Activated CD4-positive, CD25-positive, alpha-beta regulatory T cell treated with anti-CD3 and anti-CD28 coated beads, Interleukin-2, amount 50 U/mL, for 72 hours (primary cell): ENCODE measurements at regions not wholly inside any gene's neighbourhood (a gene's known extent, or its start where the extent isn't known, plus 50 kb on each side); places are given as distances from the start of the nearest gene placed in this dataset.

Experiments
- DNase-seq: peaks from one replicate; pipeline ENCODE4 v3.0.0; 2021

- no peak for DNase-seq
These were observed 2129.4 kb upstream of the PIK3C3 start for GRCh38 chr18:39825485-39826150.

DNA sequence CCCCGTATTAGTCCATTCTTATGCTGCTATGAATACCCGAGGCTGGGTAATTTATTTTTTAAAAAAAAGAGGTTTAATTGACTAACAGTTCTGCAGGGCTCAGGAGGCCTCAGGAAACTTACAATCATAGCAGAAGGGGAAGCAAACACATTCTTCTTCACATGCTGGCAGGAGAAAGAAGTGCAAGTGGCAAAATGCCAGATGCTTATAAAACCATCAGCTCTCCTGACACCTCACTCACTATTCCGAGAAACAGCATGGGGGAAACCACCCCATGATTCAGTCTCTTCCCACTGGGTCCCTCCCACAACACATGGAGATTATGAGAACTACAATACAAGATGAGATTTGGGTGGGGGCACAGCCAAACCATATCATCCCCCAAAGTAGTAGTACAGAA, 2148.5 kb upstream of the PIK3C3 start:
- DNase-seq, result no peak

GRCh38 chr18:39805218-39805617, 2149.8 kb upstream of the PIK3C3 start:
- DNase-seq, result no peak

GRCh38 chr18:39802648-39803229, 2152.3 kb upstream of the PIK3C3 start:
- no peak for DNase-seq

DNA sequence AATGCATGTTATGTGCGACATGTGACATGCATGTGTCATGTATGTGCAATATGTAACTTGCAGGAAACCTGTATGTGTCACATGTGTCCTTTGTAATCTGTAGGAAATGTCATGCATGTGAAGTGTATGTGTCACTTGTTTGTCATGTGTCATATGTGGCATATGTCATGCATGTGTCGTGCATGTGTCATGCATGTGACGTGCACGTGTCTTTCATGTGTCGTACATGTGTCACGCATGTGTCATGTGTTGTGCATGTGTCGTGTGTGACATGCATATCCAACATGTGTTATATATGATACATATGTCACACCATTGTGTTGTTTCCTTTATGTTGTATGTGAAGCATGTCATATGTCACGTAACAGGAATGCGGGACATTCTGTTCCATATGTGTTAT, 2153.2 kb upstream of the PIK3C3 start:
- no peak for DNase-seq

DNA sequence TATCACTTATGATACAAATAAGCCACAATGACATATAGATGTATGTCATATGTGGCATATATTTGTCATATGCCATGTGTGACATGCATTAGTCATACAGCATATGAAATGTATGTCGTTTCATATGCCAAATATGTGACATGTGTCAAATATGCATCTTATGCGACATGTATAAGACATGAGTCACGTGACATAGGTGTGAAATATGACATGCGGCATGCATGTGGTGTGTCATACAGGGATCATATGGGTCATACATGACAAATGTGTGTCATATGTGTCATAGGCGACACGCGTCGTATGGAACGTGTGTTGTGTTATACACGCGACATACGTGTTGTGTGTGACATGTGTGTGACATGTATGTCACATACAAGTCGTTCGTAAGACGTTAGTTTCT, 2154.0 kb upstream of the PIK3C3 start:
- no peak for DNase-seq

DNA sequence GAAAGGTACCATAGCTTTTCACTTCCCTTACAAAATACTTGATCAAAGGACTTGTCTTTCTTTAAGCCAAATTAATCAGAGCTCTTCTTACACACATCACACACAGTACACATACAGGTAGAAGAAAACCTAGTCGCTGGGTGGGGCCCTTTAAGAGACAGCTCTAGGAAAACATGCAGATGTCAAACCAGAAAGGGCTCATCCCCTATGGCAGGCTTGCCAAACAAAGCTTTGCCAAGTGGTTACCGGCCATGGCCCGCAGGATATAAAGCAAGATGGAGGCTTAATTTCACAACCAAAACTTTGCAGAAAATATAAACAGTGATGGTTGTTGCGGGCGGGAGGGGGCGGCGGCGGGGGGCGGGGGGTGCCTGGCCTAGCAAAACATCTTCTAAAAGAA, 2156.0 kb upstream of the PIK3C3 start:
- no peak for DNase-seq

DNA sequence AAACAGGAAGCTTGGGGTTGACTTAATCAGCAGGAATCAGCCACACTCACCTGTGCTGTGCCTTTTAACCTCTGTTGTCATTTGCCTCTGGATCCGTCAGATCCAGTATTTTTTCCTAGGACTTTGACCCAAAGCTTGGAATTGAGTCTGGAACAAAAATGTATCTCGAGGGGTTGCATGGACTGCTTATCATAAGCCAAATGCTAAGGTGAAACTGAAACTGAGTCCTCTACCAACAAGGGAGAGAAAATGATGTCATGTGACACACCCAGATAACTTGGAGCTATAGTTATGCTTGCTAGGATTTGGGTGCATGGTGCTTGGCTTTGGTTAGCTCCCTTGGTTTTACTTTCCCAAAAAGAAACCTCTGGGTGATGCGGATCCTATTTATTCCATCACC, 2158.6 kb upstream of the PIK3C3 start:
- no peak for DNase-seq

- DNase-seq, result no peak
These were observed 2159.7 kb upstream of the PIK3C3 start for GRCh38 chr18:39795350-39795749.

DNA sequence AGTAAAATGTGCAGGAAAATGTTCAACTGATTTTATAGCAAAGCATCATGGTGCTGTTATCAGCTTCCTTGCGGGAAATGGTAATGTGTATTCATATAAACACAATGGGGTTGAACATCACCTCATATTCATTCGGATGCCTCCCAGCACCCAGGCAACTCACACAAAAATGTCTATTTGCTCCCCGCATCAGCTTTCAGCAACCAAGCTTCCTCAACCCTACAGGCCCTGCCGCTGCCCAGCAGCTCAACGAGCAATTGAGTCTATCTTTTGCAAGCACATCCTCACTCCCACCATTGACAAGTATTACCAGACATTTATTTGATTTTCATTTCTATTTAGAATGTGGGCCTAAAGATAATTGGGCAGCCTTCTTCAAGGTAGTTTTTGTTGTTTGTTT, 2161.4 kb upstream of the PIK3C3 start:
- no peak for DNase-seq

GRCh38 chr18:39788383-39788782, 2166.7 kb upstream of the PIK3C3 start:
- DNase-seq, result no peak

DNA sequence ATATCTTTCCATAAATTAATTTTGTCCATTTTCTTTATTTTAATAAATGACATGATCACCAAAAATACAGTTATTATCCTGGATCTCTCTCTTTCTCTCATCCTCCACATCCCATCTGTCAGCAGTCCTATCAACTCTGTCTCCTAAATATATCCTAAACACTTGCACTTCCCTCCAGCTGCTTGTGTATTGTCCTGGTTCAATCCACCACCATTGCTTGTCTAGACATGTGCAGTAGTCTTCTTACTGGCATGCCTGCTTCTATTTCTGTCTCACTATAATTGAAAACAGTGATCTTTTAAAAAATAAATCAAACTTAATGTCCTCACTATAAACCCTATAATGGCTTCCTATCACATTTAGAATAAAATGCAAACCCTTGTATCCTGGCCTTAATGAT, 2168.6 kb upstream of the PIK3C3 start:
- DNase-seq, result no peak

GRCh38 chr18:39784541-39784940, 2170.5 kb upstream of the PIK3C3 start:
- no peak for DNase-seq

DNA sequence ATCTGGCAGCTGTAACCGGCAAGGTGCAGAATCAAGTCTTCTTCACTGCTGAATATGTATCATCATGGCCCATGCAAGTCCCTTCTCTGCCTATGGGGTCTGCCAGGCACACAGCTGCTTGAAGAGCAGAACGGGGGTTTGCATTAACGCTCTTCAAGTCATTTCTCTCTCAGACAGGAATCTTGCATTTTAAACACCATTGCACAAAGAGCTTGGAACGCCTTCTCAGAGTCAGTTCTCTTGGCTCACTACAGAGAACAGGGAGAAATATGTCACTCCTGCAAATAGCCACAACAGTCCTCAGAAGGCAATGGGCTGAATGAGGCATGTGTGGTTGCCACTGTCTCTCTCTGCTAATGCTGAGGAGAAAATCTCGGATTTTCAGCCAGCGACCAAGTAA, 2173.5 kb upstream of the PIK3C3 start:
- DNase-seq, result no peak

GRCh38 chr18:39780774-39781173, 2174.3 kb upstream of the PIK3C3 start:
- DNase-seq, result no peak

DNA sequence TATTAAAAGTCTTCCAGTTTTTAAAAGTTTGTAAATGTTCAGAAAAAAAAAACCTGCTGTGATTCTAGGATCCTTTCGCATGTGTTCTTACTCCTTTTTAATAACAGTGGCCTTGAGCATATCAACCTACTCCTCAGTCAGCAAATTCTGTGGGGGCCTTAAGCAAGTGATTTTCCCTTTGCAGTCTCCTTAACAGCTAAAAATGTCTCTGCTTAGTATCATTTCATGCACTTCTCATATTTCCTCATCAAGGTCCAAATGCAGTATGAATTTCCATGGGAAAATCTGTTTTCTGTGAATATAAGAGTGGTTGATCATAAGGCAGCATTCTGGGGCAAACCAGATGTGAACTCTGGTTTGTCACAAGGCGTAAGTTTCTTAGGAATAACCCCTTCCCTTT, 2175.1 kb upstream of the PIK3C3 start:
- no peak for DNase-seq

- no peak for DNase-seq
These were observed 2178.3 kb upstream of the PIK3C3 start for GRCh38 chr18:39776766-39777165.

DNA sequence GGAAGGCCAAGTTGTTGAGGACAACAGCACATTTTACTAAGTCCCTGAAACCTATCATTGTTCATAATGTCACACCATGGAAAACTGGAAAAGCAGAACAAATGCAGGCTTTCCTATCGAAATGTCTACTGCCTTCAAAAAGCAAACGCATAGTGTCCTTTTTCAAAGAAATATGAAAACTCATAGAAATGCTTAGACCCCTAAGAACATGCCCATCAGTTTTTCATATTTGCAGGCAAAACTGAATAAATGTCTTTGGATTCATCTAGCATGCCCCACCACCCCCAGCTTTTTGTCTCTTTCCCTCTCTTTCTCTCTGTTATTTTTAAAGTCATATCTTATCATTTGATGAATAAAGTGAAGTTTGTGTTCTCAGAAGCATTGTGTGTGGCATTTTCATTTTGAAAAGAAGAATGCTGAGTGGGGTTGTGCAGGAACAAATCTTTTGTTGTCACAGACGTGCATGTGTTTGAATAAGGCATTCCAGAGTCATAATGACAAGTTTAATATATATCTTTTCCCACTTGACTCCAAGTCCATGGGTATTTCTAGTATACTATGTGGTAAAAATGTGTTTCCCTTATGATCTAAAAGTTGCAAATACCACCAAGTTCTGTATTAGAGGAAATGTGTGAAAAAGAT, 2180.0 kb upstream of the PIK3C3 start:
- no peak for DNase-seq

- DNase-seq, result no peak
These were observed 2181.4 kb upstream of the PIK3C3 start for GRCh38 chr18:39773646-39774045.

GRCh38 chr18:39772155-39772919, 2182.7 kb upstream of the PIK3C3 start:
- no peak for DNase-seq

GRCh38 chr18:39770399-39770798, 2184.6 kb upstream of the PIK3C3 start:
- DNase-seq, result no peak

GRCh38 chr18:39764873-39765272, 2190.2 kb upstream of the PIK3C3 start:
- DNase-seq, result no peak

DNA sequence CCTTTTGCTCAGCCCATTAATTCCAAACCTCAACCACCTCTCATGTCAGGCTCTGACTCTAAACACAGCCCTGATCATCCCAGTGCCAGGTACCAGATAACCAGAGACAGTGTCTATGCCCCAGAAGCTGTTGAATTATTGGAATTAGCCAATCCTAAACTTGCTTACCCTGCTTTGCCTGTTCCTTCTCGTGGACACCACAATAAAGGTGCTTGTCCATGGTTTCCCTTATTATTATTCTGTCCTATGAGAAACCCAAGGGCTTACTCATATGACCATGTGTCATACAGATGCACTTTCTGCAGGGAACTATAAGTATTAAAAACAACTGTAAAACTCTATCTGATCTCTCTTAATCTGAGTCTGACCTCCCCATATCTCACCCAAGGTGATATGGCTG, 2193.8 kb upstream of the PIK3C3 start:
- no peak for DNase-seq

DNA sequence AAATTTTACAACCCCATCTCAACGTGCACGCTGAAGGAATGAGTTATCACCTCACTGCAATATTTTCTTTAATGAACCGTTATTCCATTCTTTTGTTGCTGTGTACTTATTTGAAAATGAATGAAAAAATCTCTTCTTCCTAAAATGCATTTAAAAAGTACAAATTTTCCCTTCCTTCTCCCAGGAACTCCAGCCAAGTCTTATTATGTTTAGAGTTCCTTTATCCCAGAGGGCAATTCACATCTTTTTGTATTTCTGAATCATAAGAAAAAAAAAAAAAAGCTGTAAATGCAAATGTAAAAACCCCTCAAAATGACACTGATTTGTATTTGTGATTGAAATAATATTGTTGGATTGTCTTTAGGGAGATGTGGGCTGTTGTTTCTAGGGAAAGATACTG, 2194.3 kb upstream of the CELF4 start:
- no peak for DNase-seq
